Heart left ventricle (tissue), 16 donors: ENCODE measurements at regions not wholly inside any gene's neighbourhood (a gene's known extent, or its start where the extent isn't known, plus 50 kb on each side); places are given as distances from the start of the nearest gene placed in this dataset.
"Not testable (repeated sequence)": the region's sequence is repeated elsewhere in the genome, so short reads cannot be mapped to it uniquely, and the experiment has no call there.

Source experiments
- ATAC-seq, 4 donors: fragments of 200-7000 bp; cut with Tn5 transposase; one replicate each; pipeline ENCODE4 v1.9.1; 2020 to 2022; ENCODE audit warnings: moderate library complexity in 4 of 4, mild to moderate bottlenecking in 3 of 4, moderate number of reproducible peaks in 1 of 4
- DNase-seq, 5 donors: peaks; one replicate each; pipeline ENCODE4 v3.0.0-alpha.2; 2020
- H3K27ac ChIP-seq, 12 donors: fragments of 200-600 bp; sonication (generic) in 4 of 12; one replicate each; pipeline versions ENCODE4 v1.5.0 to v1.8.0; 2016 to 2022; ENCODE audit warnings: mild to moderate bottlenecking in 2 of 12
- H3K27me3 ChIP-seq, 9 donors: fragments of 200-600 bp; sonication (generic) in 2 of 9; one replicate each; pipeline versions ENCODE4 v1.5.1 to v1.8.0; 2016 to 2022; ENCODE audit warnings: mild to moderate bottlenecking in 3 of 9
- H3K36me3 ChIP-seq, 9 donors: fragments of 200-600 bp; sonication (generic) in 2 of 9; one replicate each; pipeline versions ENCODE4 v1.5.0 to v1.8.0; 2018 to 2022; ENCODE audit warnings: mild to moderate bottlenecking in 2 of 9
- H3K4me1 ChIP-seq, 12 donors: fragments of 200-600 bp; sonication (generic) in 4 of 12; one replicate each; pipeline versions ENCODE4 v1.5.0 to v1.8.0; 2016 to 2022; ENCODE audit warnings: mild to moderate bottlenecking in 3 of 12
- H3K4me3 ChIP-seq, 12 donors: fragments of 200-600 bp; sonication (generic) in 4 of 12; one replicate each; pipeline versions ENCODE4 v1.5.0 to v1.8.0; 2017 to 2022; ENCODE audit warnings: mild to moderate bottlenecking in 9 of 12, moderate library complexity in 4 of 12
- H3K9me3 ChIP-seq, 12 donors: fragments of 200-600 bp; sonication (generic) in 4 of 12; one replicate each; pipeline versions ENCODE4 v1.5.0 to v1.8.0; 2016 to 2022; ENCODE audit warnings: mild to moderate bottlenecking in 1 of 12
- POLR2A ChIP-seq, 2 donors: fragments of 450-650 bp; IDR thresholded peaks; one replicate each; pipeline ENCODE4 v1.6.1; 2017; ENCODE audit warnings: antibody characterized with exemption in 2 of 2, mild to moderate bottlenecking in 2 of 2, moderate library complexity in 2 of 2
- WGBS, 4 donors: extraction: QIAGEN DNeasy Blood & Tissue Kit in 2 of 4; methylation state at CpG; one replicate each; pipeline versions ENCODE4 v1.1.5 to v1.1.7; 2013 to 2018; 5-methylcytosine and 5-hydroxymethylcytosine counted together
- intact Hi-C, 10 donors: fragments of 100-400 bp; cut with DNase I; formaldehyde crosslinking; loops; one replicate each; pipeline versions ENCODE4 v1.11.1 to v1.14.2; 2022
- TF ChIP-seq, protein P1 (sequence below), 12 donors: fragments of 200-600 bp; sonication (generic) in 4 of 12; IDR thresholded peaks; one replicate each; pipeline versions ENCODE4 v1.5.0 to v1.8.0; 2018 to 2022; ENCODE audit warnings: antibody characterized with exemption in 12 of 12, mild to moderate bottlenecking in 5 of 12
- donor health status: ischemic (EF 13 %, LVEDD 7.1; RV severe dilation, severe dysfunction).
- donor health status: healthy with polysubstance abuse.
- donor health status: DM: no; HTN: yes; CAD: no.
- donor health status: DM: no; HTN: no; CAD: no.
- donor health status: ischemic (EF 25% LVEDD 6.9; RV normal size, moderate dysfunction).
- donor health status: ischemic (EF 25% LVEDD 5.7; RV mildly dilated, moderate dysfunction).
- donor health status: healthy.
- donor health status: DM: yes; HTN: yes; CAD: no.
- donor health status: ischemic (EF 35%, LVEDD 5.7; RV mildly dilated, moderate dysfunction).
- donor health status: nonischemic (EF 11% LVEDD 7.7; RV severe dilation, severe dysfunction).
- donor health status: DM: yes; HTN: yes; CAD: no.
- donor health status: PGD.
- donor health status: ischemic (EF 29% LVEDD 5.4; RV normal size, mild dysfunction).
- donor health status: nonischemic (EF 23%, LVEDD 6.1; RV moderate dilation, normal function).

DNA sequence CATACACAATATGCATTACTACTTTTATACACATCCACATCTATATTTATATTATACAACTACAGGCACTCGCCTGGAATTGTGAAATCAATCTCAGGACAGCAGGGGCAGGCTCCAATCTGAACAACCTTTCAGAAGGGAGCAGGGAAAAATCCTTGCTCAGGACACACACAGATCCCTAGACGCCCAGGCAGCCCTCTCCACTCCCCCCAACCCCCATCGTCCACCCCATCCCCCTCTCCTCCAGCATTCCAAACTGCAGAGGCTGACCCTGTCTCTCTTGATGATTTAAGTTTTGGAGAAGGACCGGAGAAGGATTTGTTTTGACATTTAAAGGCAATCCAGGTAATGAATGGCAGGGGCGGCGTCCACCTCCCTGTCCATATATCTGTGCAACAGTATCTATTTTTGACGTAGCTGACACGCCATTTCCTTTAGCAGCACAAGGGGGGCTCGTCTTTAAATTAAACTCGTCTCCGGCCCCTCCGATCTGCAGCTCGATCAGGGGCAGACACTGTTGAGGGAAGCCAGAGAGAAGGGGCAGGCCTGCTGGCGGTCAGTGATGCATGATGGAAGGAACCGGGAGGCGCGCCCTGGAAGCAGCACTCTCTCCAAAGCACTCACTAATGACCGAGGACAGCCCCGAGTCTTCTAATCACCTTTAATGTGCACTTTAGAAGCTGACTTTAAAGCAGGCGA, 95.0 kb upstream of the TBX5 start:
- Histone ChIP-seq H3K36me3 (no peaks in the 10 kb centered on the region), H3K27ac (no peak overlapping the region), H3K27me3 (peaks cover 0 to 65% (median 33%) of the 10 kb centered on the region in 9 donors), H3K4me3 (no peak overlapping the region), H3K4me1 (no peaks in the 10 kb centered on the region), H3K9me3 (no peaks in the 10 kb centered on the region)
- intact Hi-C loops, result loop anchor here in 5 of 10 donors (10.0 kb wide), 2 partner anchors 256 to 336 kb away; no protein-coding TSS in a partner anchor
- ATAC-seq (no peak), DNase-seq (no peak)
- TF ChIP-seq, protein P1, sequence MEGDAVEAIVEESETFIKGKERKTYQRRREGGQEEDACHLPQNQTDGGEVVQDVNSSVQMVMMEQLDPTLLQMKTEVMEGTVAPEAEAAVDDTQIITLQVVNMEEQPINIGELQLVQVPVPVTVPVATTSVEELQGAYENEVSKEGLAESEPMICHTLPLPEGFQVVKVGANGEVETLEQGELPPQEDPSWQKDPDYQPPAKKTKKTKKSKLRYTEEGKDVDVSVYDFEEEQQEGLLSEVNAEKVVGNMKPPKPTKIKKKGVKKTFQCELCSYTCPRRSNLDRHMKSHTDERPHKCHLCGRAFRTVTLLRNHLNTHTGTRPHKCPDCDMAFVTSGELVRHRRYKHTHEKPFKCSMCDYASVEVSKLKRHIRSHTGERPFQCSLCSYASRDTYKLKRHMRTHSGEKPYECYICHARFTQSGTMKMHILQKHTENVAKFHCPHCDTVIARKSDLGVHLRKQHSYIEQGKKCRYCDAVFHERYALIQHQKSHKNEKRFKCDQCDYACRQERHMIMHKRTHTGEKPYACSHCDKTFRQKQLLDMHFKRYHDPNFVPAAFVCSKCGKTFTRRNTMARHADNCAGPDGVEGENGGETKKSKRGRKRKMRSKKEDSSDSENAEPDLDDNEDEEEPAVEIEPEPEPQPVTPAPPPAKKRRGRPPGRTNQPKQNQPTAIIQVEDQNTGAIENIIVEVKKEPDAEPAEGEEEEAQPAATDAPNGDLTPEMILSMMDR (IDR thresholded peaks at IDR 0.05), result no peak
- TF ChIP-seq POLR2A (IDR thresholded peaks at IDR 0.05), result no peak
- WGBS, 4 donors, result 33 to 49% (median 42%) methylated on average over 20 of the region's 20 CpGs

DNA sequence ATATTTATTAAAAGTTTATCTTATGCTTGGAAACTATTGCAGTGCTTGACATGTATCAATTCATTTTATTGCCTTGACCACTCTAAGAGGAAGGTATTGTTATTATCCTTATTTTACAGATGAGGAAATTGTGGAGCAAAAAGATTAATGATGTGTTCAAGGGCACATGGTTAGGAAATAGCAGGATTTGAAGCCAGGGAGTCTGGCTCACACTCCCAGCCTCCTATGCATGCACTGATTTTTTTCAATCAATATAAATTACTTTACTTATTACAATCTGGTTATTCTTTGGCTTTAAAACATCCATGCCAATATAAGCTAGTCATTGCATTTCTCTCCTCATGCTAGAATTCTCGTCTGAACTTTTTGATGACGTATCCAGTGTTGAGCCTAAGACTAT, 94.2 kb upstream of the TBX5 start:
- Histone ChIP-seq H3K9me3 (no peaks in the 10 kb centered on the region), H3K27me3 (peaks cover 0 to 68% (median 33%) of the 10 kb centered on the region in 9 donors), H3K36me3 (no peaks in the 10 kb centered on the region), H3K27ac (no peak overlapping the region), H3K4me3 (no peak overlapping the region), H3K4me1 (no peaks in the 10 kb centered on the region)
- WGBS, 4 donors, result 50 to 76% (median 58%) methylated on average over 2 of the region's 2 CpGs
- no peak for ATAC-seq
- DNase-seq, result no peak
- intact Hi-C loops, result loop anchor here in 5 of 10 donors (10.0 kb wide), 2 partner anchors 255 to 335 kb away; no protein-coding TSS in a partner anchor
- TF ChIP-seq, protein P1 (IDR thresholded peaks at IDR 0.05), result no peak
- TF ChIP-seq POLR2A (IDR thresholded peaks at IDR 0.05), result no peak

GRCh38 chr12:114499338-114499737, 93.4 kb upstream of the TBX5 start:
- Histone ChIP-seq H3K4me3 (no peak overlapping the region), H3K27ac (no peak overlapping the region), H3K36me3 (no peaks in the 10 kb centered on the region), H3K27me3 (peaks cover 0 to 70% (median 31%) of the 10 kb centered on the region in 9 donors), H3K9me3 (no peaks in the 10 kb centered on the region), H3K4me1 (no peaks in the 10 kb centered on the region)
- DNase-seq (peak in 1 of 5 donors; percentile 9), ATAC-seq (peak in 3 of 4 donors; percentile 36 to 92 (median 72))
- intact Hi-C loops, result no loop called here
- no peak for TF ChIP-seq POLR2A (IDR thresholded peaks at IDR 0.05)
- TF ChIP-seq, protein P1 (IDR thresholded peaks at IDR 0.05), result no peak
- 37 to 56% (median 44%) methylated on average over 5 of the region's 5 CpGs for WGBS, 4 donors

DNA sequence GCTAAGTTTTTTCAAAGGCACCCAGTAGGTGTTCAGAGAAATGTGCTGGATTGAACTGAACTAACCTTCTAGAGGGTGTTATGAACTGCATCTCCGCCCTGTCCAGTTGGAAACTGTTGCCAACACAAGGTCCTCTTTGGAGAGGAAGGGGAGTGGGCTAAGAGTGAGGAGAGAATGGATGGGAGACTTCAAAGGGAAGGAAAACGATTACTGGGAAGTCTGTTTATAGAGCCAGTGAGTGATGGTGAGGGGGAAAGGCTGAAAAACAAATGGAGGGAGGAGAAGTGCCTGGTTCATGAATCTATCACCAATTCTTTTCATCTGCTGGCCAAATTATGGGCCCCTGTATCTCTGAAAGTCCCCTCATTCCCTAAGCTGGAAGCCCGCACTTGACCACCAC, 86.0 kb upstream of the TBX5 start:
- 52 to 67% (median 59%) methylated on average over 3 of the region's 3 CpGs for WGBS, 4 donors
- no peak for TF ChIP-seq POLR2A (IDR thresholded peaks at IDR 0.05)
- TF ChIP-seq, protein P1 (IDR thresholded peaks at IDR 0.05), result no peak
- Histone ChIP-seq H3K9me3 (no peaks in the 10 kb centered on the region), H3K27ac (no peak overlapping the region), H3K4me3 (no peak overlapping the region), H3K27me3 (peaks cover 0 to 34% (median 4%) of the 10 kb centered on the region in 9 donors), H3K4me1 (no peaks in the 10 kb centered on the region), H3K36me3 (no peaks in the 10 kb centered on the region)
- ATAC-seq, result no peak
- intact Hi-C loops, result no loop called here
- DNase-seq, result no peak

DNA sequence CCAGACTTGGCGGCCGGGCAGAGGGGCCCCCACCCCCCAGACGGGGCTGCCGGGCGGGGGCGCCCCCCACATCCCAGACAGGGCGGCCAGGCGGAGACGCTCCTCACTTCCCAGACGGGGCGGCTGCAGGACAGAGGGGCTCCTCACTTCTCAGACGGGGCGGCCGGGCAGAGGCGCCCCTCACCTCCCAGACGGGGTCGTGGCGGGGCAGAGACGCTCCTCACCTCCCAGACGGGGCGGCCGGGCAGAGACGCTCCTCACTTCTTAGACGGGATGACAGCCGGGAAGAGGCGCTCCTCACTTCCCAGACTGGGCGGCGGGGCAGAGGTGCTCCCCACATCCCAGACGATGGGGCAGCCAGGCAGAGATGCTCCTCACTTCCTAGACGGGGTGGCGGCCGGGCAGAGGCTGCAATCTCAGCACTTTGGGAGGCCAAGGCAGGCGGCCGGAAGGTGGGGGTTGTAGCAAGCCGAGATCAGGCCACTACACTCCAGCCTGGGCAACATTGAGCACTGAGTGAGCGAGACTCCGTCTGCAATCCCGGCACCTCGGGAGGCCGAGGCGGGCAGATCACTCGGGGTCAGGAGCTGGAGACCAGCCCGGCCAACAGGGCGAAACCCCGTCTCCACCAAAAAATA, 79.0 kb upstream of the TBX5 start:
- 92 to 95% (median 94%) methylated on average over 19 to 45 of the region's 45 CpGs for WGBS, 4 donors
- H3K27ac ChIP-seq, H3K4me3 ChIP-seq, H3K36me3 ChIP-seq, ATAC-seq, H3K9me3 ChIP-seq, DNase-seq, intact Hi-C loops: not testable (repeated sequence)
- peaks cover 0 to 16% (median 7%) of the 10 kb centered on the region in 12 donors for H3K4me1 ChIP-seq
- peaks cover 7 to 50% (median 25%) of the 10 kb centered on the region in 9 donors for H3K27me3 ChIP-seq
